B cell (primary cell): ENCODE measurements at regions not wholly inside any gene's neighbourhood (a gene's known extent, or its start where the extent isn't known, plus 50 kb on each side); places are given as distances from the start of the nearest gene placed in this dataset.

ENCODE experiments used
- CTCF ChIP-seq: fragments of 200-600 bp; IDR thresholded peaks from one replicate; pipeline ENCODE4 v1.8.0; 2022; ENCODE audit warnings: antibody characterized with exemption, mild to moderate bottlenecking
- EZH2 ChIP-seq: IDR thresholded peaks from 2 replicates; pipeline ENCODE4 v1.6.1; 2012; ENCODE audit warnings: borderline replicate concordance, low read depth, mild to moderate bottlenecking, moderate library complexity, low read length; ENCODE audit not compliant: insufficient read depth, poor library complexity, severe bottlenecking

GRCh38 chr16:61374071-61374470 lies 662.2 kb downstream of the CDH8 start:
- no peak for TF ChIP-seq EZH2
- no peak for TF ChIP-seq CTCF
